NCI-H345 (cell line): ENCODE measurements at regions not wholly inside any gene's neighbourhood (a gene's known extent, or its start where the extent isn't known, plus 50 kb on each side); places are given as distances from the start of the nearest gene placed in this dataset.

Experiments
- DNase-seq: peaks from one replicate; lab custom pipeline; 2025; lab: John Stamatoyannopoulos, UW

GRCh38 chr17:55634702-55635101, 88.0 kb downstream of the TMEM100 start:
- DNase-seq, result no peak

GRCh38 chr17:55632893-55633292, 89.8 kb downstream of the TMEM100 start:
- no peak for DNase-seq

- no peak for DNase-seq
Measured at GRCh38 chr17:55632236-55632635, 90.4 kb downstream of the TMEM100 start.

GRCh38 chr17:55629995-55630394, 92.7 kb downstream of the TMEM100 start:
- no peak for DNase-seq

GRCh38 chr17:55625521-55625920, 97.1 kb downstream of the TMEM100 start:
- no peak for DNase-seq

DNA sequence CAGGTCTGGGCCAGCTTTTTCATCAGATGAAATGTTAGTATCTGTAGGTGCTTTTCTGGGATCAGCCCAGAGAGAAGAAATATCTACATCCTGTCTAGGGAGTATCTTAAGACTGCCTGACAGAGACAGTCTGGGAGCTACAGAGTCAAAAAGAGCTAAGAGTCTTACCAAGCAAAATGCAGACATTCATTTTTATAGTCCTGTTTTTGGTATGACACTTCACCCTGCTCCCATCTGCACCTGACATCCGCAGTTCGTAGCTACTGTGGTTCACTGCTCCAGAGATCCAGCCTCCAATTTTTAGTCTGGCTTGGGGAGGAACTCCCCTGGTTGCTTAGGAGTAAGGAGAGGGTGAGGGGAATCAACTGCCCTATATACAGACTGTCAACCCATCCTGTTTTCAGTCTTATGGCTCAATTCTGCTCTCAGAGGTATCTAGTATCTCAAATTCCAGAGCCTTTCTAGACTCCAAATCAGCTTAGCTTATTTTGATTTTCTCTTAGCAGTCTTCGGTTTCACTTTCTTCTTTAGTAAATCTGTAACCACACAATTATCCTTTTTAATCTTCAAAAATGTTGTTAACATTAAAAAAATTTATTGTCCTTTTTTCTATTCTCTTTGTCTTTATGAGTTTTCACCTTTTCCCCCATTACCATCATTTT, 97.8 kb downstream of the TMEM100 start:
- no peak for DNase-seq

GRCh38 chr17:55622547-55622946, 100.1 kb downstream of the TMEM100 start:
- DNase-seq, result no peak

GRCh38 chr17:55620945-55621344, 101.7 kb downstream of the TMEM100 start:
- DNase-seq, result no peak

DNA sequence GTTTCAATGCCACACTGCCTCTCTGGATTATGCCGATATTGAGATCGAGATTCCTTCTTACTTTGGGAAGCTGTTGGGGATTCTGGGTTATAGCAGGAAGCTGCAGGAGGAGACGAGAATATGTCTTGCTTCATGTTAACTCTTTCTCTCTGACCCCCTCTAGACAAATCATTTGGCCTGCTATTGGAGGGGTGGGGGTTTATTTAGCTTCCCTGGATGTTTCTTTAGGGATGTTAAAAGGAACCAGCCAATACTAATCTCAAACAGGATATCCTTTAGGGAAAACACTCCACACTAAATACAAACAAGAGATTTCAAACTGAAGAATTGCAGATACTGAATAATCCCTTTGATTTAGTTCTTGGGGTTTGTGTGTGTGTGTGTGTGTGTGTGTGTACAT, 102.6 kb downstream of the TMEM100 start:
- DNase-seq, result no peak

DNA sequence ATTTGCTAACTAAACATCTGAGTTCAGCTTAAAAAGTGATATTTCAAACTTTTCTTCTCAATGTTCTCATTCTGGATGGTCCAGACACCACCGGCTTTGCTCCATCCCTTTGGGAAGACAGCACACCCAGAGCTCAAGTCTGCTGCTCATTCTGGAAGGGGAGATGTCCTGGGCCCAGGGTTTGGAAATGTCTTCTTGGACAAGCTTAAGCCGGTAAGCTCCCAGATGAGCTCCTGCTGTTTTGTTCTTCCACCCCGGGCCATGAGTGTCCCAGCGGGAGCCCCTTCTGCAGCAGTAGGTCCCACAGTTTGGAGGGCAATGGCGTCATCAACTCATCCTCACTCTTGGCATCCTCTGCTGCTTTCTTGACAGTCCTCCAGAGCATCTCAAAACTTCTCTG, 105.2 kb downstream of the TMEM100 start:
- DNase-seq, result no peak

- no peak for DNase-seq
Measured at GRCh38 chr17:55614061-55614460, 102.8 kb upstream of the SMIM36 start.

- DNase-seq, result no peak
Measured at GRCh38 chr17:55612691-55613141, 101.5 kb upstream of the SMIM36 start.

GRCh38 chr17:55607731-55608341, 96.6 kb upstream of the SMIM36 start:
- DNase-seq, result peak; percentile 17

DNA sequence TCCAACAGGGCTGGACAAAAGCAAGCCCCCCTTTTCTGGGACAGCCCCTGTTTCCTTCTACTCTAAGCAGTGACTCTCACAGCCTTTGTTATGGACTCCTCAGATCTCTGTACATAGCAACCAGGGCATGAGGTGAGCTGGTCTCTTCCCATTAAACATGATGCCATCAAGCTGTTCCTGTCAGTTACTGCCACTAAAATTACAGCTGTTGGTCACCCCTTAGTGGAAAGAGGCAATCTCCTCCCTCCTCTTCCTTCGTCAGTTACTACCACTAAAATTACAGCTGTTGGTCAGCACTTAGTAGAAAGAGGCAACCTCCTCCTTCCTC, 95.2 kb upstream of the SMIM36 start:
- no peak for DNase-seq

DNA sequence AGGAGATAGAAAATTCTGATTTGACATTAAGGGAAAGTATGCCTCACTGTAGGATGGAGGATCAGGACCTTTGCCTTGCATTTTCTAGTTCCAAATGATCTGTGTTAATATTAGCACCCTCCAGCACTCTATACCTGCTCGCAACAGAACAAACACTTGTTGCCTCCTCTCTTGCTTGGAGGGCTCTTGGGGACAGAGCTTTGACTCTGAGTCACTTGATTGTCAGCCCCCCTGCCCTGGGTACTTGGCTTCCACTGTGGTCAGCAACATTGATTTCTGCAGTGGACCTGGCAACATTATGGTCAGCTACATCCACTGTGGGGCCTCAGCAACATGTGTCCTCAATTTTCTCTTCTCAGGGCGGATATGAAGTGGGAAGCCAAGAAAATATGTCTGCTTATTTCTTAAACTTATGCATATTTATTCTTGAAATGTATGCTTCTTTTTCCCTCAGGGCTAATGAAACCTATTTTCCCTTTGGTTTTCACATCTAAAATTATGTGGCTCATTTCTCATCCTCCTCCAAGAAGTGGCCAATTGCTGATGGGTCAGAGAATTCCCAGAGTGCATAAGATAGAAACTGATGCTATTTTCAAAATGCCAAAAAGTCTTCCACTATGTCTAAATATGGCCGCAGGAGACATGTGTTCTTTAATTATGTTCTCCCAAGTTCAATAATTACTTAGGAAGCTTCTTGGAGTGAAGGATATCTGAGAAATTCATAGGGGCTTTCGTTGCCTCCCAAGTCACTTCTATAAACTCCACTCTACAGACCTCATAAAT, 94.6 kb upstream of the SMIM36 start:
- no peak for DNase-seq

DNA sequence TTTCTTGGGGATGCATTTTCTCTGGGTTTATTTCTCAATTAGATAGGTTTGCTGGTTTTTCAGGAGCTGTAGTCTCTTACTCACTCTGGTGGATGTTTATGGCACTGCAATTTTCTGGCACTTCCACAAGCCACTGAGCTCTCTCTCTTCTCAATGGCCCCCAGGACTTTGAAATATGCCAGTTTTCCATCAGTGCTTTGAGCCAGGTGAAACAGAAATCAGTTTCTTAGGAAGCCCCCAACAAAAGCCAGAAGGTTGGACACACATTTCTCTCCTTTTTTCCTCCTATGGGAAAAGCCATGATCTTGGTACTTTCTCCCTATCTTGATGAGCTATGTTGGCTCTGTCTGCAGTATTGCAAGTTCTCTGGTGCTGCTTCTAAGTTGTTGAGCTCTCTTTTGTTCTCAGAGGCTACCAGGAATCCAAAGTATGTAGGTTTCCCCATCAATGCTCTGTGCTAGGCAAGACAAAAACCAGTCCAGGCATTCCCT, 90.7 kb upstream of the SMIM36 start:
- no peak for DNase-seq

DNA sequence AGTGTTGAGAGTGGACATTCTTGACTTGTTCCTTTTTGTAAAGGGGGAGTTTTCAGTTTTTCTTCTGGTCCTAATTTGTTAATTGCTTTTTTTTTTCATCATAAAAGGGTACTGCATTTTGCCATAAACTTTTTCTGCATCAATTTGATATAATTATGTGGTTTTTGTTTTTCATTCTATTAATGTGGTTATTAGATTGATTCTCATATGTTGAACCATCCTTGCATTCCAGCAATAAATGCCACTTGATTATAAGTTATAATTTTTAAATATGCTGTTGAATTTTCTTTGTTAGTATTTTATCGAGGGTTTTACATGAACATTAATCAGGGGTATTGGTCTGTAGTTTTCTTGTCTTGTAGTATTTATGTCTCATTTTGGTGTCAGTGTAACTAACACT, 87.2 kb upstream of the SMIM36 start:
- DNase-seq, result no peak

DNA sequence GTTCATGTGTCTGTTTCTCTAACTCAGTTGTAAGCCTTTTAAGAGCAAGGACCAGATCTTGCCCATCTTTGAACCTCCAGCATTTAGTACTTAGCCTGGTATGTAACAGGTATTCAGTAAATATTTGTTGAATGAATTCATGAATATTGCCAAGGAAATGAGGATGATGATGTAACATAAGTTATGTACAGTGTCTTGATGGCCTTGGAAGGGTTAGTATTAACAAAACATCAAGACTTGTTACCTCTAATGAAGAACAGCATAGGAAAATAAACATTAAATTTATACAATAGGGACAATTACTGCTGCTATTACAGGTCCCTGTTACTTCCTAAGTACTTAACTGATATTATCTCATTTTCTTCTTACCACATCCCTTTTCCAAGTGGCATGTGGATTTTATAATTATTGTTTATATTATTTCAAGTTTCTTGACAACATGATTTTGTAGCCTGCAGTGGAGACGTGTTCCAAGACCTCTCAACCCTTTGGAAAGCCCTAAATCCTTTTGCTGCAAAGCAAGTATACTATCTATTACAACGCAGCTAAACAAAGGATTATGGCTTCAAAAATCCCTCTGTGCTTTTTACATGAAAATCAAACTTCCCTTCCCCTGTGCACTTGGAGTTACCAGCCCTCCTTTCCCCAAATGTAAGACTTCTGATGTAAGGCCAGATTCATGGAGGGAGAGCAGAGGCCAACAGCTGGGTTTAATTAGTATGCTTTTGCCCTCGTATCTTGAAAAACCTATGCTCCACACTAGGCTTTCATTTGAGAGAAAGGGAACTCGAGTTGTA, 77.4 kb upstream of the SMIM36 start:
- no peak for DNase-seq

DNA sequence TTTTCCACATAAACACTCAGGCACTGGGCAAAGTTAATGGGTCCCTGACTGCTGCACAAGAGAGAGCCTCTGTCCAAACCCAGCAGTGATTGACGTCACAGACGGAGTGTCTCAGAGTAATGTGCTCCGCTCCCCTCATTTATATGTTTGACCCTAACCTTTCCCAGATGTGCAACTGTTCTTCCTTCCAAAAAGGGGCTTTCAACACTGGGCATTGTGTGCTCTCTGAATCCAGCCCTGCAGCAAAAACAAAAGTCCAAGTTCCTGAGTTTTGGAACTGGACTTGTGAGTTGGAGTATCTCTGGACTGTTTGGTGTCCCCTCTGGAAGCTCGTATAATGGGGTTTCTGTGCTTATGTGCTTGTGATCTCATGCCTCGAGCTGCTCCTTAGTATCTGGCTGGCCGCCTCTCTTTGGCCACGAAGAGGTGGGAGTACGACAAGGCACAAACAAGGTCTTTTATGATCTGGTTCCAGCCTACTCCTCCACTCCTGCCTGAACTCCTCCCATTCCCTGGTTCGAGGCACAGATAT, 76.4 kb upstream of the SMIM36 start:
- no peak for DNase-seq

DNA sequence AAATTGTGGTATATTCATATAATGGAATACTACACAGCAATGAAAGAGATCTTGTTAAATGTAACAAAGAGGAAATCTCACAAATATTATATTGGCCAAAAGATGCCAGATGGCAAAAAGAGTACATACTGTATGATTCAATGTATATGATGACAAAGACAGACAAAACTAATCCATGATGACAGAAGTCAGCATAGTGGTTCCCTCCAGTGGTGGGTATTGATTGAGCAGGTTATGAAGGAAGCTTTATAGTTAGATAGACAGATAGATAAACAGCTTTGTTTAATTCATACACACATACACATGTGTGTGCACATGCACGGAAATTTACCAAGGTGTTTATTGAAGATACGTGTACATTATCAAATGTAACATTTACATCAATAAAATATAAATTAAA, 74.4 kb upstream of the SMIM36 start:
- DNase-seq, result no peak

DNA sequence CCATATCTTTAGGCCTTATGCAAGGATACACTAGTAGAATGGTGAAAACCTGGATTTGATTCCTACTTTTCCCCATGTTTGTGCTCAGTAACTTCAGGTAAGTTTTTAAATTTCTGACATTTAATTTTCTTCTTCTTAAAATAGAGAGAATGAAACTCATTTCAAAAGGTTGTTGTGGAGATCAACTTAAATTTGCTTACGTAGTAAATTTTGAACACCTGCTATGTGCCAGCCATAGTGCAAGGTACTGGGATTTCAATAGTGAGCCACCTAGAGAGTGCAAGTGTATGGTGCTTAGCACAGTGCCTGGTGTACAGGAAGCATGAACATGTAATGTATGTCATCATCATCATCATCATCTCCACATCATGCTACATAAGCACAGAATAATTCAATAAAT, 73.6 kb upstream of the SMIM36 start:
- DNase-seq, result no peak

DNA sequence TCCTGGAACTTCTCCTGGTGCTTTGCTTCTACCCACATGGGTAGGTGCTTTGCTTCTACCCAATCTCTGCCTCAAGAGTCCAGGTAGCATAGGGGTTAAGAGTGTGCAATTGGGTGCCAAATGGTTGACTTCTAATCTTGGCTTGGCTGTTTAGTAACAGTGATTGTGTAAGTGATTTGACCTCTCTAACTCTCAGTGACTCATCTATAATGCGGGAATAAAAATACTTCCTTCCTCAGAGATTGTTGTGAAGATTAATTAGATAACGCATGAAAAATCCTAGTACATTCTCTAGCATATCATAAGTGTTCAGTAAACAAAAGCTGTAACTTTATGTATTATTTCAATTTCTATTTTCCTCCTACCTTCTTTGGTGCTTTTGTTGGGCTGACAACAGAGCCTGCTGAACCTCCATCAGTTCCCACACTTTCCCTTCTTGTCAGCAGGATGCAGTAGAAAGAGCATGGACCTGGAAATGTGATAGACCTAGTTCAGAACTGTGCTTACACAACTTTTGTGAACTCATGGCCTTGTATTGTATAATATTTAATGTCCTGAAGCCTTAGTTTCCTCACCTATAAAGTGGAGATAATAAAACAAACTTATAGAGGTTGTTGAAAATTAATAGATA, 72.9 kb upstream of the SMIM36 start:
- no peak for DNase-seq
